Parathyroid adenoma (tissue), 2 donors: ENCODE measurements at regions not wholly inside any gene's neighbourhood (a gene's known extent, or its start where the extent isn't known, plus 50 kb on each side); places are given as distances from the start of the nearest gene placed in this dataset.

Source experiments
- H2AFZ ChIP-seq: fragments of 300-600 bp; sonication (generic); one replicate; pipeline ENCODE4 v1.7.0; 2017; ENCODE audit warnings: antibody characterized with exemption, mild to moderate bottlenecking
- H3K27ac ChIP-seq: fragments of 300-600 bp; sonication (generic); one replicate; pipeline ENCODE4 v1.7.0; 2017
- H3K27me3 ChIP-seq: fragments of 300-600 bp; sonication (generic); one replicate; pipeline ENCODE4 v1.7.0; 2017; ENCODE audit warnings: low read length; ENCODE audit not compliant: control insufficient read depth, insufficient read depth
- H3K36me3 ChIP-seq: fragments of 300-600 bp; sonication (generic); one replicate; pipeline ENCODE4 v1.7.0; 2017; ENCODE audit warnings: low read length; ENCODE audit not compliant: control insufficient read depth, insufficient read depth
- H3K4me1 ChIP-seq: fragments of 300-600 bp; sonication (generic); one replicate; pipeline ENCODE4 v1.7.0; 2017; ENCODE audit warnings: control low read depth
- H3K4me2 ChIP-seq: fragments of 300-600 bp; sonication (generic); one replicate; pipeline ENCODE4 v1.7.0; 2017; ENCODE audit warnings: low read length
- H3K4me3 ChIP-seq: fragments of 300-600 bp; sonication (generic); one replicate; pipeline ENCODE4 v1.7.0; 2017; ENCODE audit warnings: low read depth, low read length
- H3K79me2 ChIP-seq: fragments of 300-600 bp; sonication (generic); one replicate; pipeline ENCODE4 v1.7.0; 2017; ENCODE audit warnings: control low read depth
- H3K9ac ChIP-seq: fragments of 300-600 bp; sonication (generic); one replicate; pipeline ENCODE4 v1.7.0; 2017; ENCODE audit warnings: mild to moderate bottlenecking
- H3K9me3 ChIP-seq: fragments of 300-600 bp; sonication (generic); one replicate; pipeline ENCODE4 v1.7.0; 2017; ENCODE audit warnings: low read length; ENCODE audit not compliant: control insufficient read depth
- CTCF ChIP-seq: fragments of 300-600 bp; sonication (generic); IDR thresholded peaks from one replicate; pipeline ENCODE4 v1.7.0; 2017; ENCODE audit warnings: antibody characterized with exemption, mild to moderate bottlenecking
- donor health status: primary hyperparathyroidism.

GRCh38 chr5:56339732-56340131 is 106.6 kb upstream of the ANKRD55 start:
- H3K4me3 ChIP-seq: no peak overlapping the region
- H3K27me3 ChIP-seq: no peaks in the 10 kb centered on the region
- no peak for TF ChIP-seq CTCF
- H3K4me2 ChIP-seq: no peak overlapping the region
- no peak overlapping the region for H3K9ac ChIP-seq
- H2AFZ ChIP-seq: no peak overlapping the region
- no peaks in the 10 kb centered on the region for H3K36me3 ChIP-seq
- H3K27ac ChIP-seq: no peak overlapping the region
- H3K9me3 ChIP-seq: no peaks in the 10 kb centered on the region
- H3K4me1 ChIP-seq: no peaks in the 10 kb centered on the region
- H3K79me2 ChIP-seq: no peaks in the 10 kb centered on the region

- no peaks in the 10 kb centered on the region for H3K9me3 ChIP-seq
- H3K27me3 ChIP-seq: no peaks in the 10 kb centered on the region
- H3K4me2 ChIP-seq: no peak overlapping the region
- no peak for TF ChIP-seq CTCF
- H3K4me3 ChIP-seq: no peak overlapping the region
- no peak overlapping the region for H3K9ac ChIP-seq
- no peaks in the 10 kb centered on the region for H3K79me2 ChIP-seq
- no peak overlapping the region for H2AFZ ChIP-seq
- no peaks in the 10 kb centered on the region for H3K4me1 ChIP-seq
- no peaks in the 10 kb centered on the region for H3K36me3 ChIP-seq
- no peak overlapping the region for H3K27ac ChIP-seq
Measured at GRCh38 chr5:56337715-56338319, 104.7 kb upstream of the ANKRD55 start.

GRCh38 chr5:56335212-56335611 is 102.1 kb upstream of the ANKRD55 start:
- no peaks in the 10 kb centered on the region for H3K79me2 ChIP-seq
- H3K36me3 ChIP-seq: no peaks in the 10 kb centered on the region
- H3K4me1 ChIP-seq: no peaks in the 10 kb centered on the region
- H3K9ac ChIP-seq: no peak overlapping the region
- TF ChIP-seq CTCF: no peak
- H3K27me3 ChIP-seq: no peaks in the 10 kb centered on the region
- H3K27ac ChIP-seq: no peak overlapping the region
- H3K4me2 ChIP-seq: no peak overlapping the region
- H3K9me3 ChIP-seq: no peaks in the 10 kb centered on the region
- no peak overlapping the region for H3K4me3 ChIP-seq
- no peak overlapping the region for H2AFZ ChIP-seq

- Histone ChIP-seq H3K4me1 (no peaks in the 10 kb centered on the region), H3K79me2 (no peaks in the 10 kb centered on the region), H3K27me3 (no peaks in the 10 kb centered on the region), H3K36me3 (no peaks in the 10 kb centered on the region), H3K9me3 (no peaks in the 10 kb centered on the region), H3K4me2 (no peak overlapping the region), H3K9ac (no peak overlapping the region), H3K27ac (no peak overlapping the region), H2AFZ (no peak overlapping the region), H3K4me3 (no peak overlapping the region)
- TF ChIP-seq CTCF: no peak
Measured at GRCh38 chr5:56330806-56331205, 97.7 kb upstream of the ANKRD55 start.

- H3K27ac ChIP-seq: no peak overlapping the region
- no peaks in the 10 kb centered on the region for H3K36me3 ChIP-seq
- H3K4me2 ChIP-seq: no peak overlapping the region
Measured at GRCh38 chr5:56330167-56330566, 97.0 kb upstream of the ANKRD55 start.

More at GRCh38 chr5:56330167-56330566, 97.0 kb upstream of the ANKRD55 start:
- Histone ChIP-seq H3K4me1 (no peaks in the 10 kb centered on the region), H3K27me3 (no peaks in the 10 kb centered on the region), H3K79me2 (no peaks in the 10 kb centered on the region), H2AFZ (no peak overlapping the region), H3K4me3 (no peak overlapping the region), H3K9ac (no peak overlapping the region), H3K9me3 (no peaks in the 10 kb centered on the region)
- TF ChIP-seq CTCF: no peak
